ENCODE measurements at regions not wholly inside any gene's neighbourhood (a gene's known extent, or its start where the extent isn't known, plus 50 kb on each side); places are given as distances from the start of the nearest gene placed in this dataset.
"Not testable (repeated sequence)": the region's sequence is repeated elsewhere in the genome, so short reads cannot be mapped to it uniquely, and the experiment has no call there.

DNA sequence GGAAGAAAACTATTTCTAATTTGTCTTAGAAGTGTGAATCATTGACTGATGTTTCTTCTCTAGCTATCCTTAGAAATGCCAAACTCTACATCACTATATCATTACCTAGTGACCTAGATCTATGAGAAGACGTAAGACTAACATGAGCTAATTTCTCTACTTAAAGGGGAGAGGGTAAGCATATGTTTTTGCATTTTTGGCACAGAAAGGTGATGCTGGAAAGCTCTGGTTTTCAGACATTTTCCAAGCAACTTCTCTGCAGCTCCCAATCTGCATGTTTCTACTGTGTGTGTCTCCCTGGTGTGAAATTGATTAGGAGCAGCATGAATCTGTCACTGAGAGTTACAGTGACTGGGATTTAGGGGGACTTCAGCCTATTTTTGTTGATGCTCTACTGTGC is 235.2 kb upstream of the LINC00305 start:
- no peak for DNase-seq

DNA sequence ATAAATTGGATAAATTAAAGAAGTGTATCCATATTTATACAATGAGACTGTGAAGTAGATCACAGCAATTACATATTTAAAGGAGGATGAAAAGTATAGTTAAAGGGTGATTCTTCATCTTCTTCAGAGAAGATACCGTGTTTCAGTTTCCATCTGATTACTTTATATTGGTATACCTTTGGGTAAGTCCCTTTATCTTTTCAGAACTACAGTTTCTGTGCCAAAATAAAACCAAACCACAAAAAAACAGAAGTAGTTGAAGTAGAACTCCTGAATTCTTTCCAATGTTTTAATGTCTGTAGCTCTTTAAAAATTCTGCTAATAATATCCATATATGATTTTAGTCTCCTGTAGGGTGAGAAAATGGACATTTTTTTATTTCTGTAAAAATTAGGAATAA is 231.2 kb upstream of the LINC00305 start:
- DNase-seq, result no peak

DNA sequence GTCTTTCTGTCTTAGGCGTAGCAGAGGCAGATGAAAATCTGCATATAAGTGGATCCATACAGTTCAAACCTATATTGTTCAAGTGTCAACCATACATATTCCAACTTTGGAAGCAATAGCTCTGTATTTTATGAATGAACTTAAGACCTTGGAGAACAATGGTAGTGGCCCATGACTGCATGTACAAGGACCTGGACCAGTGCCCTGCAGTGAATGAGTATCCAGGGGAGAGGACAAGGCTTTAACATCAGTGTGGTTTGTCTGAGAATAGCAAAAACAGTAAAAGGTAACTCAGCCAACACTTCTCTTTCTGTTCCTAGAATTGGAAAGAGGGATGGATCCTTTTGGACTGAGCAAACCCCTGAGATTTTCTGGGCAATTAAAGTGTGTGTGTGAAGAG is 230.8 kb upstream of the LINC00305 start:
- DNase-seq, result no peak

DNA sequence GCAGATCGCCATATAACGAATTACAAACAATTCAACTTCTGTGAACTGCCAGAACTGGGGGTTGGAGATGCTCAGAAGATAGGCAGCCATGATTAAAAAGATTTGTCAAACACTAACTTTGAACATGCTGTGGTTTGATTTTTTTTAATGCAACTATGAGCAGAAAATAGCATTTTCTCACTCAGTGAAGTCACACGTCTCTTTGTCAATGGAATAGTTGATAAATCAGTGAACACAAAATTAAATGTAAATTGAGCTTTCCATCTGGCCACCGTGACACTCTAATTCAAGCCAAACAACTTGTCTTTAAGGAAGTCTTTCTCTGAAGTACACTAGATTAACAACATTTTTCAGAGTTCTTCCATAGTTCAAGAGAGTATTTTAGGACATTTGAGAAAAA is 228.6 kb upstream of the LINC00305 start:
- no peak for DNase-seq

DNA sequence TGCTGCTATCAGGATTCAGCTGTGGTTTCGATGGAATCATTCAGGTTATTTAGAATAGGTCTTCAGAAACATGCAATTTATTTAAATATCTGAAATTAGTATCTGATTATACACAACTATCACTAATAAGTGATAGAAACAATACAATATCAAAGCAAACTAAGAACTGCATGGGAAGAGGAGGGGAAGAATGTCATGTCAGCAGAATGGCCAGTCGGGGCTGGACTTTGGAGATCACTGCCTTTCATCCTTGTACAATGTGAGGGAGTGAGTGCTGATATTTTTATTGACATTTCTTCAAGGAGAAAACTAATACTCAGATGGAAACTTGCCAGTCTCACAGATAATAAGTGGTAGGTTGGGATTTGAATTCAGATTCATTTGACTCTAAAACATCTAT is 224.0 kb upstream of the LINC00305 start:
- no peak for DNase-seq

DNA sequence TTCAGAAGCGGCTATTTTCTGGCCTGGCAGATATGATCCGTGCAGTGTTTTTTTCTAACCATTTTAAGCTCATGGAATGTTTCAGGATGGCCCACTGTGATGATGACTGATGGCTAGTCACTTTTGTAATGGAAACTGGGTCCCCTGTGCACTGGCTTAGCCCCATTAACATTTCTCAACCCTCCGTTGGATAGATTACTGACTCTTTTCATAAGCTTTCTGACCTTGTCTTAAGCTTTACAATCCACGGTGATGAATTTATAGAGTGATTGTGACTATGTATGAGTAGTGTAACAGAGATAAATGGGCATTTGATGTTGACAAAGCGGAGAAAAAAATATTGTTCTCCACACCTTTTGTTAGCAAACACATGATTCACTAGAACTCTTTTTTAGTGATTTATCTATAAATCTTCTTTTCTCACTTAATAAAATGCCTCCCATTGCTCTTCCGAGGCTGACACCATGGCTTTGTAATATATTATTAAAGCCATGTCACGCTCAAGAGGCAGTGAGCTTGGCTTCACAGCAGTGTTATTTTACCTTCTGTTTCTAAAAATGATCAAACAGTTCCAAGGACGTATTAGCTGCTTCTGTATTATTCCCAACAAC is 221.0 kb upstream of the LINC00305 start:
- not testable (repeated sequence) for DNase-seq

DNA sequence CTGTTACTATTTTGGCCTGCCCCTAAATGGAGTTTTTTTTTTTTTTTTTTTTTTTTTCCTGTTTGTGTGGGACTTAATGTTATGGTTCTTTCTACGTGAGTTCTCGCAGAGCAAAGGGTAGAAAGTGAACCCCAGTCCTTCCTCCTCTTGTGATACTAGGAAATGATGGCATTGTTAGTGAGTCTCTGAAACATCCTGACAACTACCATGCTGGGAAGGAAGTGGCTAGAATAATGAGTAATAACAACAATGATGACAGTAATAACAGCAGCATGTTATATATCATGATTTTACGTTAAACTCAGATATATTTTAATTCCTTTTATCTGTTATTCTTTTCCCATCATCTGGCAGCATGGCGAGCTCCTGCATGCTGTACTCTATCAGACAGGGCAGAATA is 216.2 kb upstream of the LINC00305 start:
- no peak for DNase-seq

DNA sequence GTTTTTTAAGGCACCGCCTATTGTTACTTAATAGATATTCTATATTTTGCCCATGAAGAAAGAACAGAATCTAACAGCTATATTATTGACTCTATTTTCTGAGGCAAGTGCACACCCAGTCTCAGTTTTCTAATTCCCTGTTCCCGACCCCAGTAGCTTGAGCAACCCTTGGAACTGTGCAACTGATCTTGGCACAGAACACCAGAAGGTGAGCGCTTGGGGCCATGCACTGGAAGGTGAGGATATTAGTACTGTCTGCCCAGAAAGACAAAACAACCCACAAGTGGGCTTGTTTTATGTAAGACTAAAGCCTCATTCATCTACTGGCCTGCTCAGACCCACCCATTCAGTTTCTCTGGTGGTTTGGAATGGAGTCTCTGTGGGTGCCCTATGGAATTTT is 188.8 kb upstream of the LINC00305 start:
- no peak for DNase-seq

DNA sequence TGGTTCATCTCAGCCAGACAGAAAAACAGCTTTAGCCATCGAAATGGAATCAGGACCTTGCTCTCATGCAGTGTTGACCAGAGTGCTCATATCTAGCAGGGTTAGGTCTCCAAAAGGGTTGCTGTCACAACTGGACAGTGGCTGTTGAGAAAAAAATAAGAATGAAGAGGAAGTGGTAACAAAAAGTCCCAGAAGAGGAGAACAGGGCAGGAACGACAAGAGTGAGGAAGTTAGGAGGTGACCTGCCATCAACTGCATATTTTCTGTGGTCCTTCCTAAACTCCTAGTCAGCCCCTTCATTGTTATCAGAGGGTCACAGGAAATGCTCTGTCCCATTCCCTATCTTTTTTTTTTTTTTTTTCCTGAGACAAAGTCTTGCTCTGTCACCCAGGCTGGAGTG is 188.1 kb upstream of the LINC00305 start:
- no peak for DNase-seq

DNA sequence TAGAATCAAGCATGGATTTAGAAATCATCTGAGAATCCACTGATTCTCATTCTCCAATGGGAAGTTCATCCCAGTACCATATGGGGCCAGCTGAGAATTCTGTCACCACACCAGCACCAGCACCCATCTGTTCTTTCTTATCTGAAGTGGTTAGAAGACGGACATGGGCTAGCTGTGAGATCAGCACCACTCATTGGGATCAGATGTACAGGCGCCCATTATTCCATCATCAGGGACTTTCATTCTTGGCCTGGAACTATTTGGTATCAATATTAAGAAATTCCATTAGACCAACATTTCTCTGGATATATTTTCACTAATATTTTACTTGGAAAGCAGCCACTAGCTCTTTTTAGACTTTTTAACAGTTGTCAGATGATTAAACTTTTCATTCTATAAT is 185.9 kb upstream of the LINC00305 start:
- DNase-seq, result peak; percentile 14

DNA sequence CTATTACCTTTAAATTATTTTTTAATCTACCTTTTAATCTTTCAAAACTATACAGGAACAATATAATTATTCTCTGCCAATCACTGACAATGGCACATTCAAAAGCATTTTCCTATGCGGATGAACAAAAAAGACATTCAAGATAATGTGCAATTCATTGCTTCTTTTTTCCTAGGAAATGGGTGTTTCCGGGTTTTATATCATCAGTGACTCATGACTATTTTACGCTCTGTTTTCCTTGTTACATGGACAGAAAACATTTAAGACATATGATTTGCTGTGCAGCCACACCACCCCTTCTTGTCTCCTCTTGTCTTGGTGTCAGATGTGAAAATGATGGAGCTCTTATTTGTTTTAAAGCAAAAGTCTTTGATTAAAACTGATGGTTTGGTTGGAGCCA is 184.7 kb upstream of the LINC00305 start:
- no peak for DNase-seq

DNA sequence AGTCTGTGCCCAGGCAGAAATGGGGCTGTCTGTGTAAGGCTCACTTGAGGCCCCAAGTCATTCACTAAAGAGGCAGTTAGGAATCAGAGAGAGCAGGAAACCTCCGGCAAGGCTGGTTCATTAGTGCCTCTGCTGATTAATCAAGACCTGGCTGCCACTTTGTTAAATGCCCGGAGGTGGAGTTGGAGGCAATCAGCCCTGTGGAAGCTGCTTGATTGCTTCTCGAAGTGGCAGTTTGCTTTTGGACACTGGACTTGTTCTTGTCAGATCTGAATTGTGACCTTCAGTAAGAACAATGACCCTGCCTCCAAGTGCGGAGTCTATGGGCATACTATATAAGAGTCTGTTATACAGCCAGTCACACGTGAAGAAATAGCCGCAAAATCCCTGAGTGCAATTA is 183.9 kb upstream of the LINC00305 start:
- no peak for DNase-seq

DNA sequence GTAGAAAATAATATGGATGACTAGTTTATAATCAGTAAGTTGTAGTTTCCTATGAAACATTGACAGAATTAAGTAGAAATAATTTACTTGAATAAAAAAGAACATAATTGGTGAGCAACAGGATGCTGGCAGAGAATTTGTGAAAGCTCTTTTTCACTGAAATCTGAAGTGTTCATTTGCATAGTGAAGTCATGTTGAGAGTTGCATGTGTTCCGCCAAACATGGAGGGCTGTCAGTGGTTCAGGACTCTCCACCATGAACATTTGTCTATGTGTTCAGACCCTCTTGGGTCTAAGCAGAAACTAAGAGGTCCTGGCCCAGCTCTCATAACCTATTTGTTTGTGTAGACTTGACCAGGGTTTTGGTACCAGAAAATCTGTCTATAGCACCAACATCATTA is 182.5 kb upstream of the LINC00305 start:
- DNase-seq, result no peak

DNA sequence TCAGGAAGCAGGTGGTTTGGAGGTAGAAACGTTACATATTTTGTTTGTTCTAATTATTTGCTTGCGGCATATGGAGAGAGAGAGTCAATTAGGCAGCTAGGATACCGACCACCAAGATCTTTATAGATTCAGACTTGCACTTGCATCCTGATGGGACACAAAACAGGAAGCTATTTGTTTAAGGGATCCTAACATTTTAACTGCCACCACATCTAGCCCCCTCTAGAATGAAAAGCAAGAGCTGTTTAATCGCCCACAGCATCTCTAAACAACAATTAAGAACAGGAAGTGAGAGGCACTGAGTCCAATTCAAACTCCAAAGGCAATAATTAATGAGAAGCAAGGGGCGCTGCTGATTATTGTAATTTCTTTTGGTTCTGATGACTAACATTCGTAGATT is 182.0 kb upstream of the LINC00305 start:
- no peak for DNase-seq

DNA sequence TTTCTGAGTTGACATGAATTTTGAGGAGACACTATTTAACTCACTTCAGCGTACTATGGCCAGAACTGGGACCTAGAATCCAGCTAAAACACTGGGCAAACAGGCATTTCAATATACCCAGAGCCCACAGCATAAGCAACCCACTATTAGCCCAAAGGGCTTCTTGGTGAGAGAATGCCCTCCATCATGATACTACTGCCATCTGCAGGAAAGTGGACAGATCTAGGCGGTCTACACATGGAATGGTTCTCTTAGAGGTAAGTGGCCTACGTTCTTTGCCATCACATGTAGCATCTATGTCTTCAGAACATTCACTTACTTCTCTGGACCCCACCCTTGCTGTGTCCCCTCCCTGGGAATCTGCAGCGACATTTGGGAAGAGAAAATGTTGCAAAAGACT is 181.3 kb upstream of the LINC00305 start:
- peak; percentile 3 for DNase-seq

DNA sequence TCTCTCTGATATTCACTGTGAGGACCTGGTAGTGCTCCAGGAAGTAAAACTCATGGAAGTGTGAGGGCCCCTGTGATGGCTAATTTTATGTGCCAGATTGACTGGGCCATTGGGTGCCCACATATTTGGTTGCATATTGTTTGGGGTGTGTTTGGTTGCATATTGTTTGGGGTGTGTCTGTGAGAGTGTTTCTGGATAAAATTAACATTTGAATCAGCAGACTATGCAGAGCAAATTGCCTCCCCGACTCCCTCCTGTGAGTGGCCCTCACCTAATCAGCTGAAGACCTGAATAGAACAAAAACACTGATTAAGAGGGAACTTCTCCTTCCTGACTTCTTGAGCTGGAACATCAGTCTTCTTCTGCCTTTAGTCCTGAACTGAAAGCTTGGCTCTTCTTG is 173.3 kb upstream of the LINC00305 start:
- no peak for DNase-seq

DNA sequence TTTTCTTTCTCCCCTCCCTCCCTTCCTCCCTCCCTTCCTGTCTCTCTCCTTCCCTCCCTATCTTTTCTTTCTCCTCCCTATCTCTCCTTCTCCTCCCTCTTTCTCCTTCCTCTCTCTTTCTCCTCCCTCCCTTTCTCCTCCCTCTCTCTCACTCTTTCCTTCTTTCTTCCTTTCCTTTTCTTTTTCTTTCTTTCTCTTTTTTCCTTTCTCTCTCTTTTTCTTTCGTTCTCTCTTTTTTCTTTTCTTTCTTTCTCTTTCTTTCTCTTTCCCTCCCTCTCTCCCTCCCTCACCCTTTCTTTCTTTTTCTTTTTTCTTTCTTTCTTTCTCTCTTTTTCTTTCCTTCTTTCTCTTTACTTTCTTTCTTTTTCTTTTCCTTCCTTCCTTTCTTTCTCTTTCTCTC is 169.7 kb upstream of the LINC00305 start:
- DNase-seq, result no peak

DNA sequence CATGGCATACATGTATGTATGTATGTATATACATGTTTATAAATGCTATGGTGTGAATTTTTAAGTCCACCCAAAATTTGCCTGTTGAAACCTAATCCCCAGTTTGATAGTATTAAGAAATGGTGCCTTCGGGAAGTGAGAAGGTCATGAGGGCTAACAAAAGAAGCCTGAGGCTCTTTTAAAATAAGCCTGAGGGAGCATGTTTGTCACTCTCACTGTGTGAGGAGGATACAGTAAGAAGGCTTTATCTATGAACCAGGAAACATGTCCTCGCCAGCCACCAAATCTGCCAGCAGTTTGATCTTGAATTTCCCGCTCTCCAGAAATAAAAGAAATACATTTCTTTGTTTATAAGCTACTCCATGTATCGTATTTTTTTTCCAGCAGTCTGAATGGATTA is 163.0 kb upstream of the LINC00305 start:
- DNase-seq, result no peak

DNA sequence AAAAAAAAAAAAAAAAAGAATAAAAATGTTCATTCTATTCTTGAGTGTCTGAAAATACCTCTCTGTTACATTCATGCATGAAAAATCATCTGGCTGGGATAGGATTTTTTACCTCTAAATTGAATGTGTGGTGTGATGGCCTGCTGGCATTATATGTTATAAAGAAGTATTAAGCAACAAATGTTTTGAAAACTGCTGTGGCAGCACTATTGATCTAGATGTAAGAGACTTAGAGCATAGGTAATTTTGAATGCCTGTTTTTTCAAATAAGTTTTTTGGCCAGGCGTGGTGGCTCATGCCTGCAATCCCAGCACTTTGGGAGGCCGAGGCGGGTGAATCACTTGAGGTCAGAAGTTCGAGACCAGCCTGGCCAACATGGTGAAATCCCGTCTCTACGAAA is 147.0 kb upstream of the LINC00305 start:
- no peak for DNase-seq

DNA sequence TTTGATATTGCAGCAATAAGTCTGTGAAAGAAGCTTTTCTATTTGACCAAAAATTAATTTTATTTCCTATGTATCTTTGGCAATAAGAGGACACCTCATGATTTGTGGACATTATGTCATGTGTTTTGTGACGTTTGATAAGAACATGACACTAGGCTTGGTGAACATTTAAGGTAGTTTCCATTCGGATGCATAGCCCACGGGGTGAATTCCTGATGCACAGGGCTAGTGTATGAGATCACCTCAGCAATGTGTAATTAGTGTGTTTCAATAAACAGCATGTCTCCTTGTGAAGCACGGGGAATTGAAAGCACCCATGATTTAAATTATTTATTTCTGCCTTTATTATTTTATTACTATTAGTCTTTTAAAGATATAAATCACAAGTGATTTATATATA is 146.1 kb upstream of the LINC00305 start:
- DNase-seq, result no peak

DNA sequence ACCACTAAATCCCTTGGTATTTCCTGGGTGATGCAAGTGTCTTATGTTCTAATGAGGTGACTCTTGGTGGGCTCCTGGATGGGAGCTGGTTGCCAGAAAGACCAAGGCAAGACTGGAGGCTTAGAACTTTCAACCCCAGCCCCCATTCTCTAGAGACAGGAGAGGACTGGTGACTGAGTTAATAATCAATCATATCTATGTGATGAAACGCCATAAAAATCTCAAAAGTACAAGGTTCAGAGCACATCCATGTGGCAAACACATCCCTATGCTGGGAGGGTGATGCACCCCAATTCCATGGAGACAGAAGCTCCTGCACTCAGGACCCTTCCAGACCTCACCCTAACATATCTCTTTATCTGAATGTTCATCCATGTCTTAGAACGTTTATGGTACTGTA is 139.5 kb upstream of the LINC00305 start:
- DNase-seq, result no peak

DNA sequence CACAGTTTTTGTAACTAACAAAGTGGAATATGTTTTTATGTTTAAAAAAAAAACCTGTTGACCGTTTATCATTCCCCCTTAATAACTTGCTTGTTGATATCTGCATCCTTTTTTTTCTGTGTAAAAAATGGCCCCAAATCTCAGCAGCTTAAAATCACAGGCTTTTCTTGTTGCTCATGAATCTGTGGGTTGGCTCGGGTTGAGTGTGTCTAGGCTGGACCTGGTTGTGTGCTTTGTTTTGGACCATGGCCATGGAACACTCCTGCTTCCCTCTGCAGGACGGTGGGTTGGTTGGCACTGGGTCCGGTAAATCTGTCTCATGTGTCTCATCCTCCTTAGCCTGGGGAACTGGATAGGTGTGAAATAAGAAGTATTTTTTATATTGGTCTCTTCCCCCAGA is 139.0 kb upstream of the LINC00305 start:
- no peak for DNase-seq

DNA sequence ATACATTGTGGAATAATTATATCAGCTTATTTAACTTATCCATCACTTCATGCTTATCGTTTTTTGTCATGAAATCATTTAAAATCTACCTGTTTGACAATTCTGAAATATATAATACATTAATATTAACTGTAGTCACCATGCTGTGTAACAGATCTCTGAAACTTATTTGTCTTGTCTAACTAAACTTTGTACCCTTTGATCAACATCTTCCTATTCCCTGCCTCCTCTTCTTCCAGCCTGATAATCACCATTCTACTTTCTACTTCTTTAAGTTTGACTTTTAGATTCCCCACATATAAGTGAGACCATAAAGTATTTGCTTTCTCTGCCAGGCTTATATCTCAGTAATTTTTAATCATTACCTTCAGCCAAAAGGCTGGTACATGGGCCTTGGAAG is 134.2 kb upstream of the LINC00305 start:
- DNase-seq, result no peak

DNA sequence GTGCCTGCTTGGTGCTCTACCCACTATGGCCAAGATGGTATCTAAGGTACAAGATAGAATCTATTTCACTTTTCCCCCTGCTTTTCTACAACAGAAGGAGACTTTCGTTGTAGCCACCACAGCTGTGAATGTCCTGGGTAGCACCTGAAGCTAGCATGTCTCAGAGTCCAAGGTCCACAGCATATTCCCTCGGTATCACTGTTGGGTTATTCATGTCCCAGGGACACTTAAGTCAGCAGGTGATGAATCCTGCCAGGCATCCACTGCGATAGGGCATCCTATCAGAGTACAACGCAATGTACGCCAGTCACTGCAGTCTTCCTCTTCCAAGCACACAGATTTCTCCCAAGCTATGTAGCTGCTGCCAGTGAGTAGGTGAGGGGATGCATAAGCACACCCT is 129.1 kb upstream of the LINC00305 start:
- no peak for DNase-seq

DNA sequence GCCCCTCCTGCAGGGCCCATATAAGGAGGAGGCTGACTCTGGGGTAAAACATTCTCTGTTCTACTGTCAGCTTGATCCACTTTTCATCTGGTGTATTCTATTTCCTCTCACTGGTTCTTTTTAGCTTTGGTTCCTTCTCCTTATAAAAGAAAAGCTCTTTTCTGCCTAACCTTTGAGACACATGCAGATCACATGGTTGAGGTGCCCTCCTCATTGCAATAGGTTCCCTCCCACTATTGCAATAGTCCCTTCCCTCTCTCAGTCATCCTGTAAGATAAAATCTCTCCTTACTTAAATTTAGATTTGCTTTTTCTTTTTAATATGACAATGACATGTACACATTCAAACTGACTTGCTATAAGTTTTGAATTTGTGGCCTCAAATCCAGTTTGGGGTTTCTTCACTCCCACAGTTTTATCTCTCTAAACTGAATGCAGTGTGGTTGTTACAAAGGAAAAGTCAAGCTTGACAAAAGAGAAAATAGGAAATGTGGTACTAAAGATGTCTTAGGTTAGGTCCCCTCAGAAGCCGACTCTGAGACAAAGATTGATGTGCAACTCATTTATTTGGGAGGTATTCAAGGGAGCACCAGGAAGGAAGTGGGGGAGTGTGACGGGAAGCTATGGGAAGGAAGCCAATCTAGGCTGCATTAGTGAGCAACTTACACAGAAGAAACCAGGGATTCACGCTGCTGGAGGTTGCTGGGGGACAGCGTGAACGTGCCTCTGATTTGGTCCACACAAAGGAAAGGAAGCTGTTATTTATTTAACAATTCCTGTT is 127.6 kb upstream of the LINC00305 start:
- DNase-seq, result peak; percentile 3
